ENCODE measurements at regions not wholly inside any gene's neighbourhood (a gene's known extent, or its start where the extent isn't known, plus 50 kb on each side); places are given as distances from the start of the nearest gene placed in this dataset.
"Not testable (repeated sequence)": the region's sequence is repeated elsewhere in the genome, so short reads cannot be mapped to it uniquely, and the experiment has no call there.

DNA sequence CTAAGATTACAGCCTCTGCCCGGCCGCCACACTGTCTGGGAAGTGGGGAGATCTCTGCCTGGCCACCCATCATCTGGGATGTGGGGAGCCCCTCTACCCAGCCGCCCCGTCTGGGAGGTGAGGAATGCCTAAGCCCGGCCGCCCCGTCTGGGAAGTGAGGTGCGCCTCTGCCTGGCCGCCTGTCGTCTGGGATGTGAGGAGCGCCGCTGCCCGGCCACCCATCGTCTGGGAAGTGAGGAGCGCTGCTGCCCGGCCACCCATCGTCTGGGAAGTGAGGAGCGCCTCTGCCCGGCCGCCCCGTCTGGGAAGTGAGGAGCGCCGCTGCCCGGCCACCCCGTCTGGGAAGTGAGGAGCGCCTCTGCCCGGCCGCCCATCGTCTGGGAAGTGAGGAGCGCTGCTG lies 135.9 kb upstream of the PROKR2 start:
- DNase-seq: not testable (repeated sequence)

DNA sequence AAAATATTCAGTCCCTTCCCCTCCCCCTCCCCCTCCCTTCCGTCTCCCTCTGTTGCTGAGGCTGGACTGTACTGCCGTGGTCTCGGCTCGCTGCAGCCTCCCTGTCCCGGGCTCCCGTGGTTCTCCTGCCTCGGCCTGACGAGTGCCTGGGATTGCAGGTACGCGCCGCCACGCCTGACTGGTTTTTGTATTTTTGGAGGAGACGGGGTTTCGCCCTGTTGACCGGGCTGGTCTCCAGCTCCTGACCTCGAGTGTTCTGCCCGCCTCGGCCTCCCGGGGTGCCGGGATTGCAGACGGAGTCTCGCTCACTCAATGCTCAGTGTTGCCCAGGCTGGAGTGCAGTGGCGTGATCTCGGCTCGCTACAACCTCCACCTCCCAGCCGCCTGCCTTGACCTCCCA lies 135.5 kb upstream of the PROKR2 start:
- DNase-seq: not testable (repeated sequence)

DNA sequence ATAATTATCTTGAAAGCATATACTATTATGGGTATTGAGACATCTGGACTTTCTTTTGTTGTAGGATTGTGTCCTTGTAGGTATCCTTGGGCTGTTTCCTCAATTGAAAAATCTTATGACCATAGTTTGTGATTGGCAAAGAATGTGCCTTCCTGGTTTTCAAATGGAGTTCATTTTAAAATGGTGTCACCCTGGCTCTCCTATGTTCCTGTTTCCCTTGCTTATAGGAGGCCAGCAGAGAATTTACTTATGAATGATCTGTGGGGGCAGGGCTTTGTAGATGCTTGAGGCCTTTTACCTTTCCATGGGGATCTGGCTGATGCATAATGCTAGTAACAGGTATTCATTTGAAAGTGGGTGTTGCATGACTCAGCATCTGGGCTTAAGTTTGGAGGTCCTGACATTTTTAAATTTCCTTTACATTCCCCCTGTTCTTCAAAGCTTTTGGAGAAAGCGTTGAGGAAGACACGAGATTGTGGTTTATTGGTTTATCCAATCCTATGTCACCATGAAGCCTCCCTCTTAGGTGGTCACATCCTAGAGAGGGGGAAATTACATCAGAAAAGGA lies 135.0 kb upstream of the PROKR2 start:
- no peak for DNase-seq

- DNase-seq: peak in 1 of 2 donors; percentile 42
Measured at GRCh38 chr20:5448449-5449118, 131.8 kb upstream of the PROKR2 start.

GRCh38 chr20:5447188-5447587 lies 130.4 kb upstream of the PROKR2 start:
- no peak for DNase-seq

- DNase-seq: no peak
Measured at GRCh38 chr20:5445611-5446010, 128.9 kb upstream of the PROKR2 start.

GRCh38 chr20:5442101-5442500 lies 125.3 kb upstream of the PROKR2 start:
- no peak for DNase-seq

DNA sequence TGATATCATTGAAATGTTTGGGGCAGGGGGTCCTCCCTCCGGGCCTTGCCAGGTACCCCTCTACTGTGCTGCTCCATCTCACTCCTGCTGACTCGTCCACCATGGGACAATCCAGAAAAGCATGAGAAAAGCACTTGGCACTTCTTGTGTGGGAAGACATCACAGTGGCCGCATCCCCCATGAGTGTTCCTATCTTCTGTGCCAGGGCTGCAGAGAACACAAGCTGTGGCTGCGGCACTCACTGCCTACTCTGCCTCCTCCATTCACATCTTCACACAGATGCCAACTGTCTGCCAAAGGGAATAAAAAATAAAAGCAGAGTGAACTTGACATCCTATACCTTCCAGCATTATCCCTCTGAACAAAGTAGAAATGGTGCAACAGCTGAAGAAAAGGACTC lies 117.4 kb upstream of the PROKR2 start:
- DNase-seq: no peak

GRCh38 chr20:5433352-5433751 lies 116.6 kb upstream of the PROKR2 start:
- no peak for DNase-seq

GRCh38 chr20:5432030-5432429 lies 115.3 kb upstream of the PROKR2 start:
- no peak for DNase-seq

GRCh38 chr20:5430670-5431069 lies 113.9 kb upstream of the PROKR2 start:
- DNase-seq: no peak

DNA sequence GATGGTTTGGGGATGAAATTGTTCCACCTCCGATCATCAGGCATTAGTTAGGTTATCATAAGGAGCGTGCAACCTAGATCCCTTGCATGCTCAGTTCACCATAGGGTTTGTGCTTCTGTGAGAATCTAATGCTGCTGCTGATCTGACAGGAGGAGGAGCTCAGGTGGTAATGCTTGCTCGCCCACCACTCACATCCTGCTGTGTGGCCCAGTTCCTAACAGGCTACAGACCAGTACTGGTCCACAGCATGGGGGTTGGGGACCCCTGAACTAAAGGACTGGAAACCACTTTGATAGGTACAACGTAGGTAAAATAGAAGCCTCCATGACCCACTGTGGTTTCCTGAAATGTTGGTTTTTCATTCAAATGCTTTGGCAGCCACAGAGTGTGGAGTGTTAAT lies 109.3 kb upstream of the PROKR2 start:
- no peak for DNase-seq

DNA sequence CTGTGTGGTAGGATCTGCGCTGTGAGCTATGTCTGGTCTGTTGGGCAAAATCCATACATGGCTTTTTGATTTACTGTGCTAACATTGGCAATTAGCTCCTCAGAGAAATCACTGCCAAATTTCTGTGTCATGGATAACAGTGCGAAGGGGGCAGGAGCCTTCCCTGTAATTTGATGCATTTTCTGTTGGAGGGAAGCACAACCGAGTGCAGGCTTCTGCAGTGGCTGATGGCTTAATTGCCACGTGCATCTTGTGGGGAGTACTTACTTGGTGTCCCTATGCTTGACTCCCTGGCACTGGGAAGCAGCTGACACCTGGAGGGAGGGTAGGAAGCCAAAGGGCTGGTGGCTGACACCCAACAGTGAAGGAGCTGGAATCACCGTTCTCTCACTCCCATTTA lies 99.3 kb upstream of the PROKR2 start:
- DNase-seq: no peak

DNA sequence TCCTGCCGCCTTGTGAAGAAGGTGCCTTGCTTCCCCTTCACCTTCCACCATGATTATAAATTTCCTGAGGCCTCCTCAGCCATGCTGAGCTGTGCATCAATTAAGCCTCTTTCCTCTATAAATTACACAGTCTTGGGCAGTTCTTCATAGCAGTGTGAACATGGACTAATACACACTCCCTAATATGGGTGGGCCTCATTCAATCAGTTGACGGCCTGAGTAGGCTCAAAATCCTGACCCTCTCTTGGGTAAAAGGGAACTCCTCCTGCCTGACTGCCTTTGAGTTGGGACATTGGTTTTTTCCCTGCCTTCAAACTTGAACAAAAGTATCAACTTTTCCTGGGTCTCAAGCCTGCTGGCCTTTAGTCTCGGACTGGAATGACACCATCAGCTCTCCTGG lies 96.6 kb upstream of the PROKR2 start:
- DNase-seq: no peak

GRCh38 chr20:5410470-5410869 lies 93.7 kb upstream of the PROKR2 start:
- DNase-seq: no peak

- DNase-seq: peak in 1 of 2 donors; percentile 8
Measured at GRCh38 chr20:5402903-5403531, 86.3 kb upstream of the PROKR2 start.

- DNase-seq: no peak
Measured at GRCh38 chr20:5401277-5401875, 84.6 kb upstream of the PROKR2 start.

DNA sequence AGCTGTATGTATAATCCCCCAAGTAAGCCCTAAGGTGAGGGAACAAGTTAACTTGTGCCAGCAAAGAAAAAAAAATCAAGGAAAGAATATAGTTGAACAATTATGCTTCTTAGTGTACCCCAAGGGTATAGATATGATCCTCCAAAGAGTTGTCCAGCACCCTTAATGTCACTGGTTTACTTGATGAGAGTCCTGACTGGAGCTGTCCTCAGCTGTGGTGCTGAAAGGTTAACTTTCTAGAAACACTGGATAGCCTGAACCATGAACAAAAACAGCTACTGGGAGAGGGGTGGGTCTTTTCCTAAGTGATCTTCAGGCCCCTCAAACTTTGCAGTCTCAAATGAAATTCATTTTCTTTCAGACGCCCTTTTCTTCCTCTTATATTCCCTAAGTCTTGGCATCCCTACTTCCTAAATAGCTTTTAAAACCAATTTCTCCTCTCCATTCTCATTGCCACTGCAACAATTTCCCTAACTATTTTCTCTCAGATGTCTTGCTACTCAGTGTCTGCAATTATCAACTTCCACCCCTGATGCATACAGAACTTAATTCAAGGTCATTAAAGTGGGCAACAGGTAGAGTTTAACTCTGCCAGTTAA lies 83.5 kb upstream of the PROKR2 start:
- no peak for DNase-seq

GRCh38 chr20:5397393-5397792 lies 80.6 kb upstream of the PROKR2 start:
- DNase-seq: no peak

- DNase-seq: no peak
Measured at GRCh38 chr20:5395932-5396727, 79.4 kb upstream of the PROKR2 start.

DNA sequence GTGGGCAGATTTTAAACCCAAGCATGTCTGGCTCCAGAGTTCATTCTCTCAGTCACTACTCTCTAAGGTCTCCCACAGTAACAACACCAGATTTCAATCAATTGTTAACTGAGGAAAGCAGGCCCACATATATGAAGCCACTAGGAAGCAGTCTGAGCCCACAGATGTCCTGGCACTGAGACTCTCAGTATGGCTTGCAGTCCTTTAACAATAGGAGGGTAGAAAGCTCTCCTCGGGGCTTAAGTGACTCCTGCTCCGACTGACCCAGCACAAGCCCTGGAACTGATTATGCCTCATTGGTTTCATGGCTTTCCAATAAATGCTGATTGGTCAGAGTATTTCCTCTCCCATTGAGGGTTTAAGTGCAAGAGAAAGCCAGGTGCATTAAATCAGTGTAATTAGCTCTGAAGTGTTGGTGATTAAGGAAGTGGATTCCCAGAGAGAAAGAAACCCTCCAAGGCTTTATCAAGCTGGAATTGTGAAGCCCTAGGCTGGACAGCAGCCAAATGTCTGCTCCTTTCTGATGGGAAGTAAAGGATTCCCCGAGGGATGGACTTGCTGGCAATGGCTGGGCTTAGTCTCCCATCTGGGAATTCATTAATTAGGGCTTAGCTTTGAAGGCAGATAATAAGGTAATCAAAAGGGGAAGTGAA lies 76.6 kb upstream of the PROKR2 start:
- no peak for DNase-seq

DNA sequence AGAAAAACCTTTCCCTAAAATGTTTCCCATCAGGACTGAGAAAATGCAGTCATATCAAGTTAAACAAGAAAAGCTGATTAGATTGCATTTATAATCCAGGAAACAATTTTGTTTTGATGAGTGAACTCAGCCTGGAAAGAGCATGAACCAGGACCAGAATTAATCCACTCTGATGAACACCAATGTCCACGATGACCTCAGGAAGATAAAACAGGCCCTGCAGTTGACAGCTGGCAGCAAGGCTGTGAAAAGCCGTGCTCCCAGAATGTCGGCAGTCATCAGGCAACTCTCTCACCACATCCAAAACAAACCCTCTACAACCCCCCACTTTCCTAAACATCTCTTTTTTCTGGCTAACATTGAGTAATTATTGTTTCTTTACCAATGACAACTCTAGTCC lies 74.0 kb upstream of the PROKR2 start:
- DNase-seq: no peak
